NCI-H510A (cell line): ENCODE measurements at regions not wholly inside any gene's neighbourhood (a gene's known extent, or its start where the extent isn't known, plus 50 kb on each side); places are given as distances from the start of the nearest gene placed in this dataset.
"Not testable (repeated sequence)": the region's sequence is repeated elsewhere in the genome, so short reads cannot be mapped to it uniquely, and the experiment has no call there.

Experiments
- DNase-seq: peaks from one replicate; lab custom pipeline; 2025; lab: John Stamatoyannopoulos, UW

DNA sequence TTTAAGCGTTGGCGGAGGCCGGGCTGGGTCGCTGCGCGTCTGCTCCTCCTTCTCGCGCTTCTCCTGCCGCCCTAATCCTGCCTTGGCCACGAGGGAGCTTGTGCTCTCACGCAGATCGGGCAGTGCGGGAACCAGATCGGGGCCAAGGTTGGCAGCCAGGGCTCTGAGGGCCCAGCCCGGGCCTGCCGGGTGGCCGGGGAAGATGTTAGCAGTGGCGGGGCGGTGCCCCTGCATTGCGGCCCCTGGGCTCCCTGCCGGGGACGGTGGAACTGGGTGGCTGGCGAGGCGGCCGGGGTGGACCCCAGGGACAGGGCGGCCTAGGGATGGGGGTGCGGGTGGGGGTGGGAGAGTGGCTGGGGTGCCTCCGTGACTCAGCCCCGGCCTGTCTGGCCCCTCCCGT, 297.4 kb downstream of the CACNA1B start:
- DNase-seq: not testable (repeated sequence)

DNA sequence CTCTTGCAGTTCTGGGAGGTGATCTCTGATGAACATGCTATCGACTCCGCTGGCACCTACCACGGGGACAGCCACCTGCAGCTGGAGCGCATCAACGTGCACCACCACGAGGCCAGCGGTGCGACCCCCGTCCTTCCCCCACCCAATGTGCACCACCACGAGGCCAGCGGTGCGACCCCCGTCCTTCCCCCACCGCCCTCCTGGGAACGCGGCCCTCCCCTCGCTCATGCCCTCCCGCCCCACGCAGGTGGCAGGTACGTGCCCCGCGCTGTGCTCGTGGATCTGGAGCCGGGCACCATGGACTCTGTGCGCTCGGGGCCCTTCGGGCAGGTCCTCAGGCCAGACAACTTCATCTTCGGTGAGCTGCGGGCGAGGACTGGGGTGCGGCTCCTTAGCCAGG, 297.8 kb downstream of the CACNA1B start:
- DNase-seq: not testable (repeated sequence)

DNA sequence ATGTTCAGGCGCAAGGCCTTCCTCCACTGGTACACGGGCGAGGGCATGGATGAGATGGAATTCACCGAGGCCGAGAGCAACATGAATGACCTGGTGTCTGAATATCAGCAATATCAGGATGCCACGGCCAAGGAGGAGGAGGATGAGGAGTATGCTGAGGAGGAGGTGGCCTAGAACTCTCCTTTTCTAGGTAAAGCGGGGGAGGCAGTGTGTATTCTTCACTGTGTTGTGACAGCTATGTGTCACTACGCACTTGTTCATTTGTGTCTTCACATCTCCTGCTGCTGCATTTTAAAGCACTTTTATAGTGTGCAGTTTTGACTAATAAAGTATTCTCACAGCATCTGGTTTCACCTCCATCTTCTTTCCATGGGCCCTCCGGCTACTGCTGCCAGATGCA, 299.5 kb downstream of the CACNA1B start:
- not testable (repeated sequence) for DNase-seq

DNA sequence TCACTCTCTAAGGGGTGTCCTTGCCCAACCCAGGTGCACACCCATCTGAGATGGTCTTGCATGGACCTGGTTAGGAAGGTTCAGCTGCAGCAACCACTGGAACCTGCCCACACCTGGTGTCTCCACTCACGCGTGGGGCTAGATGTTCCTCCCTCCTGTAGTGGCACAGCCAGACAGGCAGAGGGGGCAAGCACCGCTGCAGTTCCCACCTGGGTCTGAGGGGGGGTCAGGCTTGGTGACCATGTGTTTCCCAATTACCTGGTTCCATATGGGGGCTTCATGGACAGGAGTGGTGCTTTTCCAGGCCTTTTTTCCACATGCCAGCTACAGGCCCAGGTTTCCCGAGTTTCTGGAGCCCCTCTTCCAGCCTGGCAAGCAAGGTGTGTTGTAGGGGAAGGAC, 301.4 kb downstream of the CACNA1B start:
- DNase-seq: not testable (repeated sequence)

DNA sequence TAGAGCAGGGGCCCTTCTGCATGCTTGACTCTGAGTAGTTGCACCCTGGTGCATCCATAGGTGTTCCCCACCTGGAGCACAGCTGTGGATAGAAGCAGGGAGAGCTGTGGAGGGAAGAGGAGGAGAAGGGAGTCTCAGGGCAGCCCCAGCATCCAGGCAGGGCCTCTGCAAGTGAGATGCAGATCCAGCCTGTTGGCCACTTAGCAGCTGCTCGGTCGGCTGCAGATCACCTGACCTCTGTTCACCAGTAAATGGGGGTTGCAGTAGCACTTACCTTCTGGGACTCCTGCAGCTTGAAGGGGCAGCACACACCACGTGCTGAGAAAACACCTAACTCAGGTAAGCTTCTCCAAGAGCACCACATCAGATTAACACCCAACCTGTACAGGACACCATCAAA, 302.1 kb downstream of the CACNA1B start:
- peak; percentile 12 for DNase-seq

DNA sequence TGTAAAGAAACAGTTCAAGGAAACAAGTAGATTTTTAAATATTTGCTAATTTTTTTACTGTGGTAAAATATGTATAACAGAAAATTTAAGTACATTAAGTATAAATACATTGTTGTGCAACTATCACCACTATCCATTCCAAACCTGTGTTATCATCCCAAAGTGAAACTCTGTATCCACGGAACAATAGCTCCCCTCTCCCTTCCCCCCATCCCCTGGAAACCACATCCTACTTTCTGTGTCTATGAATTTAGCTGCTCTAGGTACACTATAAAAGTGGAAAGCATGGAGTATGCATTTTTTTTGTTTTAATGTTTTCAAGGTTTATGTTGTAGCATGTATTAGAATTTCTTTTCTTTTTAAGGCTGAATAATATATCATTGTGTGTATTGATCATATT, 304.4 kb downstream of the CACNA1B start:
- DNase-seq: not testable (repeated sequence)

DNA sequence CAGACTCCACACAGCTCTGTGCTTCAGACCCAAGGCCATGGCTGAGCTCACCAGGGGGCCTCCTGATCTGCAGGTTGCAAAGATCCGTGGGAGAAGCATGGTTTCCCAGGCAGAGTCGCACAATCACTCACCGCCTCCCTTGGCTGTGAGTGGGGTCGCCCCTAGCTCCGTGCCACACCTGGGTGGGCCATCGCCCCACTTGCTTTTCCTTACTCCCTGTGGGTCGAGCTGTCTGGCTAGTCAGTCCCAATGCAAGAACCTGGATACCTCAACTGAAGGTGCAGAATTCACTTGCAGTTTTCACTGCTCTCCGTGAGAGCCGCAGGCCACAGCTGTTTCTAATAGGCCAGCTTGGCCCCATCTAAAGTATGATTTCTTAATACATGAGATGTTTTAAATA, 319.6 kb downstream of the CACNA1B start:
- DNase-seq: not testable (repeated sequence)

DNA sequence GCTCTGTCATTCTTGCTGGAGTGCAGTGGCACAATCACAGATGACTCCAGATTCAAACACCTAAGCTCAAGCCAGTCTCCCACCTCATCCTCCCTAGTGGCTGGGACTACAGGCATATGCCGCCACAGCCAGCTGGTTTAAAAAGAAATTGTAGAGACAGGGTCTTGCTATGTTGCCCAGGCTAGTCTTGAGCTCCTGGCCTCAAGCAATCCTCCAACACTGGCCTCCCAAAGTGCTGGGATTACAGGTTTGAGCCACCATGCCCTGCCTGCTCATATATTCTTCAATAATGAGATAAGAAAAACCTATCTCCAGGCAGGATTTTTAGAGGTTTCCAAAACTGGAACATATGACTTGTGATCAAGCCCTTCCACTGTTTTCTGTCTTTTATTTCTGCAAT, 321.4 kb downstream of the CACNA1B start:
- not testable (repeated sequence) for DNase-seq

DNA sequence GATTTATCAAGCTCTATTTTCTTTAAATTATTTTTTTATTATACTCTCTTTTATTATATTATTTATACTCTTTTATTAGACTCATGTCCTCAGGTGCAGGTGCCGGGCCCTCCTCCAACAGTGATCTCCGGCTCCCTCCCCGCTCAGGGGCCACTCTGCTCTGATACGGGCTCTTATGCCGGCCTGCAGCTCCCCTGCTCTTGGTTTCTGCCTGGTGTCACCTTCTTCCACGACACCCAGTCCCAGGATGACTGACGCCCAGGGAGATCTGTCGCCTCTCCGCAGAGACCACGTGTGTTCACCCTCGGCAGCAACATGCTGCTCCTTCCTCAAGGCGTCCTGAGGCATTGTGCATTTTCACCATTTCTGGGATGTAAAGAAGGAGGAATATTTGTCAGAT, 322.3 kb downstream of the CACNA1B start:
- DNase-seq: not testable (repeated sequence)

DNA sequence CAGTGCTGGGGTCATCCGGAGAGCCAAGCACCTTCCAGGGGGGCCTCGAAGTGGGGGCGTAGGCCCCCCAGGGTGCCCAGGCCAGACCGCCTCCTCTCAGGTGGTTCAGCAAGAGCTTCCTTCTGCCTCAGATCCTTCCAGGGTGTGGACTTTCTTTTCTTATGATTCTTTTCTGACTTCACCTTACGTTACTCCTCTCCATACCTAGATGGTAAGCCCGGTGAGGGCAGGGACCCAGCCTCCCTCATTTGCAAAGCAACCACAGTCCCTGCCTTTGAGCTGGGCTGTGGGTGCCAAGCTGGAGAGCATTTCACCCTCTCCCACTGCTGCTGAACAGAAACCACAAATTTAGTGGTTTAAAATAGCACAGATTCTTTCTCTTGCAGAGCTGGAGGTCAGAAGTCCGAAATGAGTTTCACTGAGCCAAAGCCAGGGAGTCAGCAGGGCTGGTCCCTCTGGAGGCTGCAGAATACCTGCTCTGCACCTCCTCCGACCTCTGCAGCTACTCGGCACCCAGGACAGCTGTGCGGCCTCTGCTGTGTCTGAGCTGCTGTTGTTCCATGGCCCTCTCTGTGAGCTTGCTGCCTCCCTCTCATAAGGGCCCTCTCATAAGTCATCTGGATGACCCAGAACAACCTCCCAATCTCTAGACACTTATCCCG, 323.0 kb downstream of the CACNA1B start:
- DNase-seq: not testable (repeated sequence)

DNA sequence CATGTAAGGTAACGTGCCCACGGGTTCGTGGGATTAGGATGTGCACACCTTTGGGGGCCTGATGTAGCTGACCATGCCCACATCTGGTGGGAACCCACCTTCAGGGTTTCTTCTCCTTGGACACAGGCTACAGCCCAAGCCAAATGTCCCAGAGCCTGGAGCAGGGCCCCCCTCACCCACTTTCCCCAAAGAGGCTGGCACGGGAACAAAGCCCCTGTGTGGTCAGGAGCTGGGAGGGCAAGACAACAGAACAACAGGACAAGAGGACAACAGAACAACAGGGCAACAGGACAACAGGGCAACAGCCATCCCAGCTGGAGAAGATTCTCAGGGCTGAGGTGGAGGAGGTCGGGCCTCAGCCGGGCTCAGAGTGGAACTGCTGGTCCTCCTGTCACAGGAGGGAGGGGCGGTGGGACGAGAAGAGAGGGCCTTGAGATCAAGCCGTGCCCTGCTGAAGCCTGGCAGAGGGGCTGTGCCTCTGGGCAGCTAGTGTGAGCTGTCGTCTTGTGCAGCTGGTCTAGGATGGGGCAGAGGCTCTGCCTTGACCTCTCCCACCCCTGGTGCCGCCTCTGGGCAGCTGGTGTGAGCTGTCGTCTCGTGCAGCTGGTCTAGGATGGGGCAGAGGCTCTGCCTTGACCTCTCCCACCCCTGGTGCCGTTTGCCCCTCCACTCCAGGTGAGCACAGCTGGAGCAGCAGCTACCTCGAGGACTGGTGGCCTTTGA, 323.7 kb downstream of the CACNA1B start:
- DNase-seq: not testable (repeated sequence)

DNA sequence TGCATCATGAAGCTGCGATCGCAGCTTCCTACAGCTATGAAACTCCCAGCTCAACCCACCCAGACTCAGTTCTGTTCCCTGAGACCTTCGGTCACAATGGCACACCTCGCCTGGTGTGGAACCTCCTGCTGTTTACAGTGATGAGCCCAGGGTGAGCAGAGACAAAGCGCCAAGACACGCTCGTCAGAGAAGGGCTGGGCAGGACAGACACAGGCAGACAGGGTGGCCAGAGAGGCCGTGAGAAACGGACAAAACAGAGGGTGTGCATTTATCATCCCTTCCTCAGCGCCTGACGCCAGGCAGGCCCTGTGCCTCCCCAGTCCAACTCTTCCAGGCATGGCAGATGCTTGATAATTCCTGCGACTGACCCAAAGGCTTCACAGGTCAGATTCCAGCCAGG, 324.5 kb downstream of the CACNA1B start:
- DNase-seq: not testable (repeated sequence)

DNA sequence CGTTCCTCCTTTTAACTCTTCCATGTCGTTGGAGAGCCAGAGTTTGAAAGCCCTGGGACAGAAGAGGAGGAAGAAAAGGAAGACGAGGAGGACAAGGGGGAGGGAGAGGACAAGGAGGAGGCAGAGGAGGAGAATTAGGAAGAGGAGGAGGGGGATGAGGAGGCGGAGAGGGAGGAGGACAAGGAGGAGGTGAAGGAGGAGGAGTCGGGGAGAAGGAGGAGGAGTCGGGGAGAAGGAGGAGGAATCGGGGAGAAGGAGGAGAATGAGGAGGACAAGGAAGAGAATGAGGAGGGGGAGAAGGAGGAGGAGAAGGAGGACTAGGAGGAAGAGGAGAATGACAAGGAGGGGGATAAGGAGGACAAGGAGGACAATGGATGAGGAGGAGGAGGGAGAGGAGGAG, 325.7 kb downstream of the CACNA1B start:
- not testable (repeated sequence) for DNase-seq

DNA sequence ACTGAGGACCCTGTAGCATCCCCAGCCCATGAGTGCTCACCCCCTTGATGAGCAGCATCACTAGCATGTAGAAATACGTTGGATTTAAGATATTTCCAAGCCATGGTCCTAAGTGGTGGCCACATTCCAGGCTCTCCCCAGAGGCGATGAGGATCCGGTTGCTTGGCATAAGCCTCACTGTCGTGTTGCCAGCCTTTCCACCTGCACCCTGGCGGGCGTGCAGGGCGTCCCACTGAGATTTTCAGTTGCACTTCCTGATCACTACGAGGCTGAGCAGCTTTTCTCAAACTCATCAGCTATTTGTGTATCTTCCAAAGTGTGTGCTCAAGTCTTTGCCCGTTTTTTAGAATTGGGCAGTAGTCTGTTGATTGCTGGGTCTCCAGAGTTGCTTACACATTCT, 326.3 kb downstream of the CACNA1B start:
- DNase-seq: not testable (repeated sequence)

DNA sequence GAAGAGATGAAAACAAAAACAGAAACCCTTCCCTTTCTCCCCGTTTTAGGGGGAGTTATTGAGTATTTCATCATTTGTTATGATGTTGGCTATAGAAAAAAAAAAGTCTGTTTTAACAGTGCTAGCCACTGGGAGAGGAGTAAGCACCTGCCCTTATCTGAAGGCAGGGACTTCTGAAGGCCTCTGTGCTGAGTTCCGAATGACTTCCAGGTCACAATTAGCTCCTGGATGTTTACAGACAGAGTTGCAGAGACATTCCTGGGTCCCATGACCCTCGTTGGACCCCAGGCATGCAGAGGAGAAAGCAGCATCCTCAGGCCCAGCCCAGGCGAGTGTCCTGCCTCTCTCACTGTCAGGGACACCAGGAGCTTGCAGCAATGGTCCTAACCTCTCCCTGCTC, 328.5 kb downstream of the CACNA1B start:
- DNase-seq: not testable (repeated sequence)

DNA sequence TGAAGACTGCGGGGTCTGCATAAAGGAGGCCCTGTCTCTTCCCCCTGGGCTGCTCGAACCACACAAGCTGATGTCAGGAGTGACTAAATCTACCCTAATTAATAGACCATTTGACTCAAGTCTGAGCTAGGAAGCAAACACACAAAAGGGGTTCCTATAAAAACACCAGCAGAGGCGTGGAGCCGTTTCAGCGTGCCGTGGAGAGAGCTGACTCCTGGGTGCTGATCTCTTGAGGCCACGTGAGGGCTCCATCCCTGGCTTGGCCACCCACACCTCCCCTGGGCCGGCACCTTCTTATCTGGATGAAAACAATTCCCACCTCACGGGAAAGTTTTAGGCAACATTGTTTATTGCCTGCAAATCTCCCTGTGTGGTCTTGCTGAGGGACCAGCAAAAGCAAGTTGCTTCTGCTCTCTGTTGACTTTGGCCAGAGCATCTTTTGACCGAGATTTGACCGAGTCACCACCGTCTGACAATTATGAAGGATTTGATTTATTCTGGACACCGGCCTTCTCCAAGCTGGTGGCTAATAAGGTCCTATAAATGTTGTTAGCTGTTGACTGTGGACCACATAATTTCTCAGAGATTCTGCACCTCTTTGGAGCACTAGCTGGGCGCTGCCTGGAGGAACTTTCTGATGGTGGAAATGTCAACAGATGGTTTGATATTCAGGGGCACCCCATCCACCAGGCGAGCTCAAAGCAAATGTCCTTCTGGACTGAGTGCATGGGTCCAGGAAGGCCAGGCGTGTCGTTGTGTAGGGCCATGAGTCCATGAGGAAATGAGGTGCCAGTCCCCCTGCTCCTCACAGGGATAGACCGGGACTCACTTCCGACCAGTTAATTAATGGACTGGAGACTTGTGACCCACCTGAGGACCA, 330.0 kb downstream of the CACNA1B start:
- DNase-seq: not testable (repeated sequence)

DNA sequence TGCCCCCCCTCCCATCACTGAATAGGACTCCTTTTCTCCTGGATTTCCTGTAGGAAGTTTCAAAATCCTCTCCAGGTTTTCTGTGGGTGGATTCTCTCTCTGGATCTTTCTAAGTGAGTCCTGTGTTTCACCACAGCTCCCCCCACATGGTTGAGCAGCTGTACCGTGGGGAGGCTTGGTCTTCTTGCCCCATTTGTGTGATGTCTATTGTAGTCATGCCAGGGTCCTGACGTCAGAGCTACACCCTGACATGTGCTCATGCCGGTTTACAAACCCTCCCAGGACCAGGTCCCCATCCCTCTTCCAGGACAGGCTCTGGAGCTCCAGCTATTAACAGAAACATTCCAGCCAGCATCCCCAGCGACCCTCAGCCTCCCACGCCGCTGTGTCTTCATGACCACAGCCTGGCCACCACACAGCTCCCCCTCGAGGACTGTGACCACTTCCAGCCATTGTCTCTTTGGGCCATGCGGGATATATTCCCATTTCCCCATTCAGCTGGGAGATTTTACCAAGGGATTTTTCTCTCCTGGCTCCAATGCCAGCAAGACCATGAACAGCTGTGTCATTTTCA, 331.6 kb downstream of the CACNA1B start:
- DNase-seq: not testable (repeated sequence)

DNA sequence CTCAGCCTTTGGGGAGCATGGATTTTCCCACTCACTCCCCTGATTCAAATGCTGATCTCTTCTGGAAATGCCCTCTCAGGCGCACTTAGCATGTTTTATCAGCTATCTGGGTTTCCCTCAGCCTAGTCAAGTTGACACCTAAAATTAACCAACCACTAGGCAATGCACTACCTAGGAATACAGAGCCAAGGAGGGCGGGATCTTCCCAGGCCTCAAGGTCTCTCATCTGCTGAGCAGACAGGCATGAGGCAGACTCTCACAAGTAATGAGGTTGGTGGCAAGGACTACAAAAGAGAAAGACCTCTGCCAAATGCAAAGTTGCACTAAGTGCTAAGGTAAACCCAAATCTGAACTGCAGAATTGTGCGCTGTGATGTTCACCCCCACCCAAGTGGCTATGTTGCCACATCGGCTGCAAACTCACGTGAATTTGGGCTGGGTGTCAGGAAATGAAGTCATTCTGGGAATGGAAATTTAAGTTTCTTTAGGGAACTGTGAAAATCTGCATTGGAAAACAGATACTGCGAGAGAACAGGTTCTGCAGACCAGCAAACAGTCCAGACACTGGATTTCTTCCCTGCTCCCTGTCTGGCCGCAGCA, 332.9 kb downstream of the CACNA1B start:
- DNase-seq: not testable (repeated sequence)

DNA sequence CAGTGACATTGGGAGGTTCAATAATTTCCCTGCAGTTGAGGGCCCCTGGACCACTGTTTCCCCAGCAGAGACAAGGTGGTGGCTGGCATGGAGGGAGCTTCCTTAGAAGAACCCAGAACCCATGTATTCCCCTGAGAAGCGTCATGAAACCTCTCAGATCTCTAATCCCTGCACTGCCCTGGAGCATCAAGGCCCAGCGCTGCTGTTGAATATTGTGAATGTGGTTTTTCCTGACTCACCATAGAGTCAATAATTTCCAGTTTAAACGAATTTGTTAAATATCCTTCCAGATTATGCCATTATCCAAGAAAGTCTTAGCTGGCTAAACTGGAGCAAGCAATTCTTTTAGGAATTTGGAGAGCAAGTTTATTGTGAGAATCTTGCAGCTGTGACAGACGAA, 333.5 kb downstream of the CACNA1B start:
- not testable (repeated sequence) for DNase-seq

DNA sequence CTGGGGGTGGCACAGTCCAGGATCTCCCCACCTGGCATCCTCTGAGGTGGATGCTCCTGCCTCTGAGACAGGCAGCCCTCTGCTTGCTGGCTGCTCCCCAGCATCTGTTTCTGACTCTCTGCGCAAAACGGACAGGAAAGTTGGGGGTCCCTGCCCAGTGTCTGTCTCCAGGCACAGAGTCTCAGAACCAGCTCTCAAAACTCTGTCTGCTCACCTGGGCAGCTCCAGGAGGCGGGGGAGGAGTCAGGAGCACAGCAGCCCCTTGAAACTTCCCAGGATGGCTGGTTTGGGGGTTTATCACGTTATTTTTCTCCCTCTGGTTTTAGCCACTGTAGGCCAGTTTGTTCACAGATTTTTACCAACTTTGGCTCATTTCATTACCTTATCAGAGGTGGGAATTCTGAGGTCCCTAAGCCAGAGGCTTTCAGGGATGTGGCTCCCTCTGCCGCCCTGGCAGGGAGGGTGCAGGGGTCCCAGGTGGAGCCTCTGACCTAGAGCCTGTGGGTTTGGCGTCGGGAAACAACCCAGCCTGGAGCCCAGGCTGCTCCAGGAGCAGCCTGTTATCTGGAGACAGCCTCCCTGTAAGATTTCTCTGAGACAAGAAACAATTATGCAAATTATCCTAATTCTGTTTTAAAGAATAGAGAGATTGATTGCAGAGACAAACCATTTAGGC, 334.1 kb downstream of the CACNA1B start:
- DNase-seq: not testable (repeated sequence)

DNA sequence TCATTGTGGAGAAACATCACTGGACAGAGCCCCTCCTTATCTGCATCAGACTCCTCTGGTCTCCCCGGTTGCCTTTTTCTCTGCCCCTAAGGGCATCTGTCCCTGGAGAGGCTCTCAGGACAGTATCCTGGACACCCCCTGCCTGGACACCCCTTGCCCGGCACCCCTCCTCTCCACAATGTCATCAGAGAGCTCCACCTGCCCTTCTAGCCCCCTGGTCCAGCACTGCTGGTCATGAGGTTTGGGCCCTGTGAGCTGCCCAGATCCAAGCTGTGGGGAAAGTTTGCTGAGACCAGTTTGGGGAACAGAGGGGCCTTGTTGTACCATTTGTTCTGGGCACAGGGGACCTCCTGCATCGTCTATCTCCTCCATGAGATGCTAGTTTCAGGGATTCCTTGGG, 335.2 kb downstream of the CACNA1B start:
- not testable (repeated sequence) for DNase-seq
